Endodermal cell (in vitro differentiated cells): ENCODE measurements at regions not wholly inside any gene's neighbourhood (a gene's known extent, or its start where the extent isn't known, plus 50 kb on each side); places are given as distances from the start of the nearest gene placed in this dataset.

ENCODE experiments used
- DNase-seq: peaks from one replicate; pipeline ENCODE4 v3.0.0-alpha.2; 2017
- H3K27ac ChIP-seq: 2 replicates; pipeline ENCODE4 v1.5.1; 2013; ENCODE audit warnings: mild to moderate bottlenecking, low read depth, low read length, moderate library complexity
- H3K27me3 ChIP-seq: 2 replicates; pipeline ENCODE4 v1.6.1; 2013; ENCODE audit warnings: mild to moderate bottlenecking, low read length, moderate library complexity; ENCODE audit not compliant: insufficient read depth, control insufficient read depth, poor library complexity, severe bottlenecking
- H3K36me3 ChIP-seq: 2 replicates; pipeline ENCODE4 v1.7.0; 2013; ENCODE audit warnings: mild to moderate bottlenecking, low read length, moderate library complexity; ENCODE audit not compliant: control insufficient read depth, insufficient read depth
- H3K4me1 ChIP-seq: one replicate; pipeline ENCODE4 v1.7.0; 2013; ENCODE audit warnings: low read length; ENCODE audit not compliant: control insufficient read depth, insufficient read depth
- H3K4me3 ChIP-seq: 2 replicates; pipeline ENCODE4 v1.5.1; 2013; ENCODE audit warnings: mild to moderate bottlenecking, low read length, moderate library complexity
- H3K9ac ChIP-seq: 2 replicates; pipeline ENCODE4 v1.6.1; 2013; ENCODE audit warnings: mild to moderate bottlenecking, low read length, moderate library complexity; ENCODE audit not compliant: poor library complexity, severe bottlenecking; ENCODE audit errors: extremely low read depth
- H3K9me3 ChIP-seq: 2 replicates; pipeline ENCODE4 v1.6.1; 2013; ENCODE audit warnings: mild to moderate bottlenecking, low read length, moderate library complexity; ENCODE audit not compliant: control insufficient read depth
- H3K27ac Mint-ChIP-seq: 2 replicates; pipeline ENCODE4 v1.8.0; 2020; ENCODE audit warnings: mixed read lengths
- H3K27me3 Mint-ChIP-seq: 2 replicates; pipeline ENCODE4 v1.8.0; 2021; ENCODE audit warnings: mild to moderate bottlenecking, mixed read lengths; ENCODE audit not compliant: insufficient read depth
- H3K36me3 Mint-ChIP-seq: 2 replicates; pipeline ENCODE4 v1.8.0; 2020; ENCODE audit warnings: low read depth, mixed read lengths
- H3K4me1 Mint-ChIP-seq: 2 replicates; pipeline ENCODE4 v1.8.0; 2020; ENCODE audit warnings: mixed read lengths
- H3K4me3 Mint-ChIP-seq: 2 replicates; pipeline ENCODE4 v1.8.0; 2020; ENCODE audit warnings: mild to moderate bottlenecking, moderate library complexity, mixed read lengths
- H3K9me3 Mint-ChIP-seq: 2 replicates; pipeline ENCODE4 v1.8.0; 2020; ENCODE audit warnings: mild to moderate bottlenecking, mixed read lengths
- whole genome bisulfite sequencing, 2 experiments: methylation state at CpG; one replicate each; pipeline versions ENCODE4 v1.1.5 to v1.1.7; 2013; ENCODE audit warnings: missing lambda C conversion rate in 2 of 2, mixed read lengths in 1 of 2; ENCODE audit not compliant: insufficient coverage in 1 of 2, insufficient read length in 1 of 2; 5-methylcytosine and 5-hydroxymethylcytosine counted together
- TF ChIP-seq, protein P1 (sequence below): fragments of 200-600 bp; sonication (generic); conservative IDR thresholded peaks from 2 replicates; pipeline ENCODE4 v1.5.0; 2021; ENCODE audit warnings: antibody characterized with exemption, mild to moderate bottlenecking

DNA sequence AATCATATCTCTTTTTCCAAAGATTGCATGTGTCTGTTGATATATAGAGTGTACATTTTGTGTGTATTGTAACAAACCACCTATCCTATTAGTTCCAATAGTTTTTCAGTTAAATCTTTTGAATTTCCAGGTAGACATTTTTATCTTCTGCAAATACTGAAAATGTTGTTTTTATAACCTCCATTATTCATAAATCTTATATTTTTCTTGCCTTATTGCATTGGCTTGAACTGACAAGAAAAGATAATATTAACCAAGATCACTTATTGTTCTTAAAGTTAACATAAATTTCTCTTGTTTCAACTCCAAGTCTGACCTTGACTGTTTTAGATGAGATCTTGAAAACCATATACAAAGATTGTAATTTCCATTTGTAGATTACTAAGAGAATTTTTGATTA, 251.6 kb downstream of the IRX2 start:
- TF ChIP-seq, protein P1, sequence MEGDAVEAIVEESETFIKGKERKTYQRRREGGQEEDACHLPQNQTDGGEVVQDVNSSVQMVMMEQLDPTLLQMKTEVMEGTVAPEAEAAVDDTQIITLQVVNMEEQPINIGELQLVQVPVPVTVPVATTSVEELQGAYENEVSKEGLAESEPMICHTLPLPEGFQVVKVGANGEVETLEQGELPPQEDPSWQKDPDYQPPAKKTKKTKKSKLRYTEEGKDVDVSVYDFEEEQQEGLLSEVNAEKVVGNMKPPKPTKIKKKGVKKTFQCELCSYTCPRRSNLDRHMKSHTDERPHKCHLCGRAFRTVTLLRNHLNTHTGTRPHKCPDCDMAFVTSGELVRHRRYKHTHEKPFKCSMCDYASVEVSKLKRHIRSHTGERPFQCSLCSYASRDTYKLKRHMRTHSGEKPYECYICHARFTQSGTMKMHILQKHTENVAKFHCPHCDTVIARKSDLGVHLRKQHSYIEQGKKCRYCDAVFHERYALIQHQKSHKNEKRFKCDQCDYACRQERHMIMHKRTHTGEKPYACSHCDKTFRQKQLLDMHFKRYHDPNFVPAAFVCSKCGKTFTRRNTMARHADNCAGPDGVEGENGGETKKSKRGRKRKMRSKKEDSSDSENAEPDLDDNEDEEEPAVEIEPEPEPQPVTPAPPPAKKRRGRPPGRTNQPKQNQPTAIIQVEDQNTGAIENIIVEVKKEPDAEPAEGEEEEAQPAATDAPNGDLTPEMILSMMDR = no peak
- Histone ChIP-seq H3K27me3 (no peaks in the 10 kb centered on the region), H3K9ac (no peak overlapping the region), H3K27ac (no peak overlapping the region), H3K9me3 (peaks cover 10% of the 10 kb centered on the region), H3K4me3 (no peak overlapping the region), H3K4me1 (no peaks in the 10 kb centered on the region), H3K36me3 (no peaks in the 10 kb centered on the region)
- no peaks in the 10 kb centered on the region for H3K4me1 Mint-ChIP-seq
- peaks cover 16% of the 10 kb centered on the region for H3K27me3 Mint-ChIP-seq
- DNase-seq = no peak
- no peaks in the 10 kb centered on the region for H3K36me3 Mint-ChIP-seq
- H3K4me3 Mint-ChIP-seq = no peak overlapping the region
- no peak overlapping the region for H3K27ac Mint-ChIP-seq
- H3K9me3 Mint-ChIP-seq = peaks cover 20% of the 10 kb centered on the region

DNA sequence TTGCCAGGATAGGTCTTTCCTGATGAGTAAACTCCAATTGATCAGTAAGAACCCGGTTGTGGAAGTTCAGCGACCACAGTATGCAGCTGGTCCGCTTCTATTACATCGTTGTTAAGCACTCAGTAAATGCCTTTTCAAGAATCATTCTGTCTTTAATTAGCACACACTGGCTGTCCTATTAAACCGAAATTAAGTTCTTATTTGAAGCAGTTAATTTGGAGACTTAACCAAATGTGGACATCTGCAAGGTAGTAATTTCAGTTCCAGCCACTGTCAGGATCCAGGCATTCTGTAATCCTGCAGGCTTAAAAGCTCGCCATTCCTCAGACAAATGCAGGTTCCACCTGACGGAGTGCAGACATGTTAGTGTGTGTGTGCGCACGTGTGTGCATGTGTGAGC, 254.6 kb downstream of the IRX2 start:
- Histone ChIP-seq H3K36me3 (no peaks in the 10 kb centered on the region), H3K9ac (no peak overlapping the region), H3K4me1 (no peaks in the 10 kb centered on the region), H3K4me3 (no peak overlapping the region), H3K27me3 (no peaks in the 10 kb centered on the region), H3K9me3 (peaks cover 6% of the 10 kb centered on the region), H3K27ac (peak overlapping the region; percentile 13)
- no peak for DNase-seq
- H3K36me3 Mint-ChIP-seq = no peaks in the 10 kb centered on the region
- no peak overlapping the region for H3K4me3 Mint-ChIP-seq
- H3K27ac Mint-ChIP-seq = no peak overlapping the region
- no peaks in the 10 kb centered on the region for H3K4me1 Mint-ChIP-seq
- H3K27me3 Mint-ChIP-seq = peaks cover 9% of the 10 kb centered on the region
- peaks cover 11% of the 10 kb centered on the region for H3K9me3 Mint-ChIP-seq
- TF ChIP-seq, protein P1 = no peak
- WGBS, 2 experiments = 95 to 97% methylated on average over 9 of the region's 9 CpGs

DNA sequence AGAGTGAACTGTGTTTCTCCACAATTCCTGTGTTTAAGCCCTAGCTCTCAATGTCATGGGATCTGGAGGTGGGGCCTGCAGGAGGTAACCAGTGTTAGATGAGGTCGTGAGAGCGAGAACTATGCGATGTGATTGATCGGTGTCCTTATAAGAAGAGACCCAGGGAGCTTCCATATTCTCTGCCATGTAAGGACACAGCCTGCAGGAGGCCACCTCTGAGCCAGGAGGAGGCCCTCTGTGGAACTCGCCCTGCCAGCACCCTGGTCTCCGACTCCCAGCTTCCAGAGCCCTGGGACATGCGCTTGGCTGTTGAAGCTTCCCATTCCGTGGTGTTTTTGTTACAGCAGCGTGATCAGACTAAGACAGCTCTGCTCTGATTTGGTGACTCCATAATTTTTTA, 255.4 kb downstream of the IRX2 start:
- Histone ChIP-seq H3K4me1 (no peaks in the 10 kb centered on the region), H3K27me3 (no peaks in the 10 kb centered on the region), H3K4me3 (no peak overlapping the region), H3K9ac (no peak overlapping the region), H3K27ac (no peak overlapping the region), H3K36me3 (no peaks in the 10 kb centered on the region), H3K9me3 (peaks cover 6% of the 10 kb centered on the region)
- no peak overlapping the region for H3K27ac Mint-ChIP-seq
- H3K36me3 Mint-ChIP-seq = no peaks in the 10 kb centered on the region
- peaks cover 9% of the 10 kb centered on the region for H3K27me3 Mint-ChIP-seq
- 95 to 98% methylated on average over 8 to 9 of the region's 9 CpGs for WGBS, 2 experiments
- no peak overlapping the region for H3K4me3 Mint-ChIP-seq
- no peak for DNase-seq
- TF ChIP-seq, protein P1 = peak; percentile 18
- no peaks in the 10 kb centered on the region for H3K4me1 Mint-ChIP-seq
- peaks cover 15% of the 10 kb centered on the region for H3K9me3 Mint-ChIP-seq
